ENCODE measurements at regions not wholly inside any gene's neighbourhood (a gene's known extent, or its start where the extent isn't known, plus 50 kb on each side); places are given as distances from the start of the nearest gene placed in this dataset.

GRCh38 chr16:51759329-51759728 is 608.3 kb upstream of the SALL1 start:
- Histone ChIP-seq H3K9me3 (ENCODE audit: low read length) (no peaks in the 10 kb centered on the region), H2AFZ (ENCODE audit: low read length) (no peak overlapping the region), H3K27ac (ENCODE audit: extremely low read length, insufficient read depth, low read length) (no peak overlapping the region), H3K79me2 (ENCODE audit: insufficient read depth, low read length) (no peaks in the 10 kb centered on the region), H3K27me3 (ENCODE audit: control insufficient read depth in 1 of 2, insufficient read depth in 2 of 2, low read length in 2 of 2) (peaks cover 0 to 7% of the 10 kb centered on the region in 2 experiments; a peak in 2 of 5 replicates), H4K20me1 (ENCODE audit: insufficient read depth, low read length) (no peaks in the 10 kb centered on the region), H3K36me3 (replicated peaks in 1 of 2; ENCODE audit: control insufficient read depth in 1 of 2, insufficient read depth in 2 of 2, low read length in 2 of 2) (no peaks in the 10 kb centered on the region), H3K4me3 (replicated peaks in 1 of 3; ENCODE audit: insufficient read depth in 1 of 3, low read depth in 2 of 3, low read length in 3 of 3) (no peak overlapping the region), H3K9ac (ENCODE audit: insufficient read depth, low read depth, low read length) (no peak overlapping the region), H3K4me1 (ENCODE audit: insufficient read depth, low read length) (no peaks in the 10 kb centered on the region), H3K4me2 (ENCODE audit: low read depth, low read length) (no peak overlapping the region)
- no peak for DNase-seq (ENCODE audit: low spot score)
- BruUV-seq (replicated peaks): no TSS peak
- in situ Hi-C loops (cut with HindIII; ENCODE audit: extremely low pct_ligation_motif_present, low pct_unique_long_range_greater_than_20kb) (loop anchor here (25.0 kb wide), 1 partner anchor 872 kb away; no protein-coding TSS in a partner anchor), intact Hi-C loops (cut with micrococcal nuclease; ENCODE audit: unreplicated experiment) (no loop called here)
- POLR2A ChIA-PET: no interaction called here
- WGBS (ENCODE audit: low lambda C conversion rate): 28% methylated on average over 4 of the region's 4 CpGs
- CTCF ChIA-PET (ENCODE audit: low intra/inter-chr PET ratio, low total read pairs): no interaction called here
- no peak for ATAC-seq
- no peak for TF ChIP-seq ZNF546 (CRISPR knock-in tag; conservative IDR thresholded peaks at IDR 0.05)
- no peak for TF ChIP-seq NONO (IDR thresholded peaks at IDR 0.05)
- TF ChIP-seq NONO (CRISPR knock-in tag; conservative IDR thresholded peaks at IDR 0.05): no peak
- FAIRE-seq: no peak

GRCh38 chr16:51757921-51758479 is 606.9 kb upstream of the SALL1 start:
- POLR2A ChIA-PET: no interaction called here
- CTCF ChIA-PET (ENCODE audit: low intra/inter-chr PET ratio, low total read pairs): no interaction called here
- H3K4me3 ChIP-seq (replicated peaks in 1 of 3; ENCODE audit: insufficient read depth in 1 of 3, low read depth in 2 of 3, low read length in 3 of 3): no peak overlapping the region
- no peaks in the 10 kb centered on the region for H3K4me1 ChIP-seq (ENCODE audit: insufficient read depth, low read length)
- no peak for FAIRE-seq
- H3K9me3 ChIP-seq (ENCODE audit: low read length): no peaks in the 10 kb centered on the region
- no peak for DNase-seq (ENCODE audit: low spot score)
- no peak for ATAC-seq
- peaks cover 0 to 7% of the 10 kb centered on the region in 2 experiments; a peak in 2 of 5 replicates for H3K27me3 ChIP-seq (ENCODE audit: control insufficient read depth in 1 of 2, insufficient read depth in 2 of 2, low read length in 2 of 2)
- H3K36me3 ChIP-seq (replicated peaks in 1 of 2; ENCODE audit: control insufficient read depth in 1 of 2, insufficient read depth in 2 of 2, low read length in 2 of 2): no peaks in the 10 kb centered on the region
- BruUV-seq (replicated peaks): no TSS peak
- no peaks in the 10 kb centered on the region for H4K20me1 ChIP-seq (ENCODE audit: insufficient read depth, low read length)
- H2AFZ ChIP-seq (ENCODE audit: low read length): no peak overlapping the region
- intact Hi-C loops (cut with micrococcal nuclease; ENCODE audit: unreplicated experiment) (no loop called here), in situ Hi-C loops (cut with HindIII; ENCODE audit: extremely low pct_ligation_motif_present, low pct_unique_long_range_greater_than_20kb) (loop anchor here (25.0 kb wide), 1 partner anchor 871 kb away; no protein-coding TSS in a partner anchor)
- no peak overlapping the region for H3K9ac ChIP-seq (ENCODE audit: insufficient read depth, low read depth, low read length)
- WGBS (ENCODE audit: low lambda C conversion rate): 38% methylated on average over 2 of the region's 2 CpGs
- H3K27ac ChIP-seq (ENCODE audit: extremely low read length, insufficient read depth, low read length): no peak overlapping the region
- H3K79me2 ChIP-seq (ENCODE audit: insufficient read depth, low read length): no peaks in the 10 kb centered on the region
- H3K4me2 ChIP-seq (ENCODE audit: low read depth, low read length): no peak overlapping the region
- TF ChIP-seq ZNF12 (CRISPR knock-in tag; IDR thresholded peaks at IDR 0.05): no peak
- no peak for TF ChIP-seq CBX1 (IDR thresholded peaks at IDR 0.05; ENCODE audit: low read depth)
- TF ChIP-seq PITX1 (CRISPR knock-in tag; IDR thresholded peaks at IDR 0.05): no peak
- no peak for TF ChIP-seq REXO4 (CRISPR knock-in tag; IDR thresholded peaks at IDR 0.05; ENCODE audit: borderline replicate concordance)
- TF ChIP-seq, protein P1, sequence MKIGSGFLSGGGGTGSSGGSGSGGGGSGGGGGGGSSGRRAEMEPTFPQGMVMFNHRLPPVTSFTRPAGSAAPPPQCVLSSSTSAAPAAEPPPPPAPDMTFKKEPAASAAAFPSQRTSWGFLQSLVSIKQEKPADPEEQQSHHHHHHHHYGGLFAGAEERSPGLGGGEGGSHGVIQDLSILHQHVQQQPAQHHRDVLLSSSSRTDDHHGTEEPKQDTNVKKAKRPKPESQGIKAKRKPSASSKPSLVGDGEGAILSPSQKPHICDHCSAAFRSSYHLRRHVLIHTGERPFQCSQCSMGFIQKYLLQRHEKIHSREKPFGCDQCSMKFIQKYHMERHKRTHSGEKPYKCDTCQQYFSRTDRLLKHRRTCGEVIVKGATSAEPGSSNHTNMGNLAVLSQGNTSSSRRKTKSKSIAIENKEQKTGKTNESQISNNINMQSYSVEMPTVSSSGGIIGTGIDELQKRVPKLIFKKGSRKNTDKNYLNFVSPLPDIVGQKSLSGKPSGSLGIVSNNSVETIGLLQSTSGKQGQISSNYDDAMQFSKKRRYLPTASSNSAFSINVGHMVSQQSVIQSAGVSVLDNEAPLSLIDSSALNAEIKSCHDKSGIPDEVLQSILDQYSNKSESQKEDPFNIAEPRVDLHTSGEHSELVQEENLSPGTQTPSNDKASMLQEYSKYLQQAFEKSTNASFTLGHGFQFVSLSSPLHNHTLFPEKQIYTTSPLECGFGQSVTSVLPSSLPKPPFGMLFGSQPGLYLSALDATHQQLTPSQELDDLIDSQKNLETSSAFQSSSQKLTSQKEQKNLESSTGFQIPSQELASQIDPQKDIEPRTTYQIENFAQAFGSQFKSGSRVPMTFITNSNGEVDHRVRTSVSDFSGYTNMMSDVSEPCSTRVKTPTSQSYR (CRISPR knock-in tag; IDR thresholded peaks at IDR 0.05; ENCODE audit: borderline replicate concordance): no peak
- TF ChIP-seq ZBTB14 (CRISPR knock-in tag; IDR thresholded peaks at IDR 0.05): no peak
- TF ChIP-seq SRF (IDR thresholded peaks at IDR 0.05; ENCODE audit: low read depth, low read length): no peak
- no peak for TF ChIP-seq AFF4 (CRISPR knock-in tag; IDR thresholded peaks at IDR 0.05)
- TF ChIP-seq SRY (CRISPR knock-in tag; IDR thresholded peaks at IDR 0.05): no peak
